Vagina (tissue), 2 donors: ENCODE measurements at regions not wholly inside any gene's neighbourhood (a gene's known extent, or its start where the extent isn't known, plus 50 kb on each side); places are given as distances from the start of the nearest gene placed in this dataset.
A peak's percentile ranks its signal among the peaks of the same experiment; 100 is the strongest.

ENCODE experiments used
- DNase-seq, 2 donors: peaks; one replicate each; pipeline ENCODE4 v3.0.0-alpha.2; 2017; ENCODE audit errors: extremely low spot score in 2 of 2
- H3K27ac ChIP-seq: fragments of 200-600 bp; sonication (generic); one replicate; pipeline ENCODE4 v1.5.1; 2019
- H3K27me3 ChIP-seq: fragments of 200-600 bp; sonication (generic); one replicate; pipeline ENCODE4 v1.5.1; 2019
- H3K36me3 ChIP-seq, 2 donors: fragments of 200-600 bp; sonication (generic); one replicate each; pipeline ENCODE4 v1.5.1; 2017 to 2019
- H3K4me1 ChIP-seq: fragments of 200-600 bp; sonication (generic); one replicate; pipeline ENCODE4 v1.5.1; 2019
- H3K4me3 ChIP-seq, 2 donors: fragments of 200-600 bp; sonication (generic); 1 replicate in 1 of 2; 2 replicates in 1 of 2; pipeline ENCODE4 v1.5.1; 2016 to 2019
- H3K9me3 ChIP-seq: fragments of 200-600 bp; sonication (generic); one replicate; pipeline ENCODE4 v1.5.1; 2019
- CTCF ChIP-seq, 3 experiments: fragments of 450-650 bp in 2 of 3; fragments of 200-600 bp in 1 of 3; sonication (generic) in 1 of 3; IDR thresholded peaks; one replicate each; pipeline ENCODE4 v1.5.1; 2017 to 2019; ENCODE audit warnings: antibody characterized with exemption in 3 of 3, mild to moderate bottlenecking in 2 of 3, moderate library complexity in 2 of 3
- POLR2A ChIP-seq, 2 donors: fragments of 450-650 bp; IDR thresholded peaks; one replicate each; pipeline ENCODE4 v1.6.1; 2017; ENCODE audit warnings: antibody characterized with exemption in 2 of 2, mild to moderate bottlenecking in 2 of 2, moderate library complexity in 2 of 2
- POLR2AphosphoS5 ChIP-seq, 2 donors: sonication (generic); formaldehyde crosslinking; IDR thresholded peaks; one replicate each; pipeline ENCODE4 v1.9.0; 2017; ENCODE audit warnings: antibody characterized with exemption in 2 of 2, mild to moderate bottlenecking in 2 of 2, low read depth in 1 of 2; ENCODE audit not compliant: insufficient read depth in 1 of 2
- intact Hi-C: fragments of 100-400 bp; cut with DNase I; formaldehyde crosslinking; loops from one replicate; pipeline ENCODE4 v1.15.1; 2023

GRCh38 chr2:45265336-45265735, 256.1 kb upstream of the SIX2 start:
- no peak overlapping the region for H3K4me3 ChIP-seq
- H3K27ac ChIP-seq = no peak overlapping the region
- intact Hi-C loops = no loop called here
- H3K4me1 ChIP-seq = no peaks in the 10 kb centered on the region
- no peak for TF ChIP-seq POLR2AphosphoS5 (IDR thresholded peaks at IDR 0.05; ENCODE audit: insufficient read depth in 1 of 2, low read depth in 1 of 2)
- TF ChIP-seq POLR2A (IDR thresholded peaks at IDR 0.05) = no peak
- no peak for TF ChIP-seq CTCF (IDR thresholded peaks at IDR 0.05)
- H3K27me3 ChIP-seq = no peaks in the 10 kb centered on the region
- peak in 1 of 2 donors; percentile 18 for DNase-seq
- H3K9me3 ChIP-seq = no peaks in the 10 kb centered on the region
- no peaks in the 10 kb centered on the region for H3K36me3 ChIP-seq

- peak in 1 of 2 donors; percentile 44 for DNase-seq
- no peaks in the 10 kb centered on the region for H3K9me3 ChIP-seq
- H3K4me1 ChIP-seq = no peaks in the 10 kb centered on the region
- H3K27ac ChIP-seq = no peak overlapping the region
- no peak overlapping the region for H3K4me3 ChIP-seq
- H3K36me3 ChIP-seq = no peaks in the 10 kb centered on the region
- no peaks in the 10 kb centered on the region for H3K27me3 ChIP-seq
- TF ChIP-seq POLR2AphosphoS5 (IDR thresholded peaks at IDR 0.05; ENCODE audit: insufficient read depth in 1 of 2, low read depth in 1 of 2) = no peak
- no peak for TF ChIP-seq CTCF (IDR thresholded peaks at IDR 0.05)
- no peak for TF ChIP-seq POLR2A (IDR thresholded peaks at IDR 0.05)
- intact Hi-C loops = no loop called here
Observed at GRCh38 chr2:45264227-45265225, 255.3 kb upstream of the SIX2 start.

GRCh38 chr2:45263147-45263546, 253.9 kb upstream of the SIX2 start:
- H3K27ac ChIP-seq = no peak overlapping the region
- DNase-seq = peak in 1 of 2 donors; percentile 52
- H3K36me3 ChIP-seq = no peaks in the 10 kb centered on the region
- intact Hi-C loops = no loop called here
- no peak for TF ChIP-seq POLR2A (IDR thresholded peaks at IDR 0.05)
- TF ChIP-seq POLR2AphosphoS5 (IDR thresholded peaks at IDR 0.05; ENCODE audit: insufficient read depth in 1 of 2, low read depth in 1 of 2) = no peak
- no peak for TF ChIP-seq CTCF (IDR thresholded peaks at IDR 0.05)
- H3K27me3 ChIP-seq = no peaks in the 10 kb centered on the region
- no peak overlapping the region for H3K4me3 ChIP-seq
- H3K4me1 ChIP-seq = no peaks in the 10 kb centered on the region
- no peaks in the 10 kb centered on the region for H3K9me3 ChIP-seq

- Histone ChIP-seq H3K27me3 (no peaks in the 10 kb centered on the region), H3K9me3 (no peaks in the 10 kb centered on the region), H3K4me3 (no peak overlapping the region), H3K4me1 (no peaks in the 10 kb centered on the region), H3K36me3 (no peaks in the 10 kb centered on the region), H3K27ac (no peak overlapping the region)
- intact Hi-C loops = no loop called here
- peak in 1 of 2 donors; percentile 71 for DNase-seq
- TF ChIP-seq POLR2AphosphoS5 (IDR thresholded peaks at IDR 0.05; ENCODE audit: insufficient read depth in 1 of 2, low read depth in 1 of 2) = no peak
- TF ChIP-seq CTCF (IDR thresholded peaks at IDR 0.05) = no peak
- TF ChIP-seq POLR2A (IDR thresholded peaks at IDR 0.05) = no peak
Observed at GRCh38 chr2:45261746-45262145, 252.5 kb upstream of the SIX2 start.

- Histone ChIP-seq H3K9me3 (no peaks in the 10 kb centered on the region), H3K4me1 (no peaks in the 10 kb centered on the region), H3K4me3 (no peak overlapping the region), H3K36me3 (no peaks in the 10 kb centered on the region), H3K27ac (no peak overlapping the region), H3K27me3 (no peaks in the 10 kb centered on the region)
- DNase-seq = peak in 1 of 2 donors; percentile 18
- TF ChIP-seq POLR2A (IDR thresholded peaks at IDR 0.05) = no peak
- no peak for TF ChIP-seq CTCF (IDR thresholded peaks at IDR 0.05)
- no peak for TF ChIP-seq POLR2AphosphoS5 (IDR thresholded peaks at IDR 0.05; ENCODE audit: insufficient read depth in 1 of 2, low read depth in 1 of 2)
- intact Hi-C loops = no loop called here
Observed at GRCh38 chr2:45260946-45261345, 251.7 kb upstream of the SIX2 start.
